ENCODE measurements at regions not wholly inside any gene's neighbourhood (a gene's known extent, or its start where the extent isn't known, plus 50 kb on each side); places are given as distances from the start of the nearest gene placed in this dataset.
A peak's percentile ranks its signal among the peaks of the same experiment; 100 is the strongest.

- Histone ChIP-seq H3K9ac (ENCODE audit: low read depth in 1 of 2, low read length in 2 of 2) (no peak overlapping the region), H3K27ac (ENCODE audit: low read depth in 1 of 2, low read length in 2 of 2) (no peak overlapping the region), H3K36me3 (ENCODE audit: control insufficient read depth in 4 of 4, insufficient read depth in 3 of 4, low read depth in 1 of 4, low read length in 3 of 4) (no peaks in the 10 kb centered on the region), H3K4me3 (ENCODE audit: low read depth in 1 of 3, low read length in 3 of 3) (no peak overlapping the region), H3K27me3 (ENCODE audit: control insufficient read depth in 4 of 4, insufficient read depth in 4 of 4, low read length in 3 of 4) (no peaks in the 10 kb centered on the region), H3K4me1 (ENCODE audit: control insufficient read depth in 4 of 4, insufficient read depth in 4 of 4, low read length in 3 of 4) (peaks cover 3 to 15% (median 9%) of the 10 kb centered on the region in 4 donors), H3K9me3 (ENCODE audit: control insufficient read depth in 4 of 4, low read length in 3 of 4) (no peaks in the 10 kb centered on the region)
- DNase-seq (ENCODE audit: low spot score) = no peak
- TF ChIP-seq GABPA (IDR thresholded peaks at IDR 0.05 in 1 of 2, conservative IDR thresholded peaks at IDR 0.05 in 1 of 2) = no peak
- WGBS = 79% methylated on average over 7 of the region's 7 CpGs
Measured at GRCh38 chr4:37538931-37539330, 147.2 kb downstream of the RELL1 start.

- TF ChIP-seq GABPA (IDR thresholded peaks at IDR 0.05 in 1 of 2, conservative IDR thresholded peaks at IDR 0.05 in 1 of 2) (no peak), CTCF (IDR thresholded peaks at IDR 0.05; ENCODE audit: low read depth, low read length, missing input control) (no peak)
- 95% methylated on average over 2 of the region's 2 CpGs for WGBS
- Histone ChIP-seq H3K4me3 (ENCODE audit: low read depth in 1 of 3, low read length in 3 of 3) (no peak overlapping the region), H3K4me1 (ENCODE audit: control insufficient read depth in 4 of 4, insufficient read depth in 4 of 4, low read length in 3 of 4) (peaks cover 0 to 12% (median 4%) of the 10 kb centered on the region in 4 donors), H3K36me3 (ENCODE audit: control insufficient read depth in 4 of 4, insufficient read depth in 3 of 4, low read depth in 1 of 4, low read length in 3 of 4) (no peaks in the 10 kb centered on the region), H3K9ac (ENCODE audit: low read depth in 1 of 2, low read length in 2 of 2) (no peak overlapping the region), H3K9me3 (ENCODE audit: control insufficient read depth in 4 of 4, low read length in 3 of 4) (no peaks in the 10 kb centered on the region), H3K27ac (ENCODE audit: low read depth in 1 of 2, low read length in 2 of 2) (no peak overlapping the region), H3K27me3 (ENCODE audit: control insufficient read depth in 4 of 4, insufficient read depth in 4 of 4, low read length in 3 of 4) (no peaks in the 10 kb centered on the region)
- no peak for DNase-seq (ENCODE audit: low spot score)
Measured at GRCh38 chr4:37537484-37537883, 148.7 kb downstream of the RELL1 start.

GRCh38 chr4:37535872-37536271, 150.3 kb downstream of the RELL1 start:
- Histone ChIP-seq H3K9ac (ENCODE audit: low read depth in 1 of 2, low read length in 2 of 2) (no peak overlapping the region), H3K27ac (ENCODE audit: low read depth in 1 of 2, low read length in 2 of 2) (no peak overlapping the region), H3K9me3 (ENCODE audit: control insufficient read depth in 4 of 4, low read length in 3 of 4) (no peaks in the 10 kb centered on the region), H3K27me3 (ENCODE audit: control insufficient read depth in 4 of 4, insufficient read depth in 4 of 4, low read length in 3 of 4) (no peaks in the 10 kb centered on the region), H3K36me3 (ENCODE audit: control insufficient read depth in 4 of 4, insufficient read depth in 3 of 4, low read depth in 1 of 4, low read length in 3 of 4) (no peaks in the 10 kb centered on the region), H3K4me3 (ENCODE audit: low read depth in 1 of 3, low read length in 3 of 3) (no peak overlapping the region), H3K4me1 (ENCODE audit: control insufficient read depth in 4 of 4, insufficient read depth in 4 of 4, low read length in 3 of 4) (no peaks in the 10 kb centered on the region)
- WGBS = 79% methylated on average over 2 of the region's 2 CpGs
- no peak for DNase-seq (ENCODE audit: low spot score)
- TF ChIP-seq HNF4A (conservative IDR thresholded peaks at IDR 0.05) (peak in 1 of 2 donors; percentile 40), GABPA (IDR thresholded peaks at IDR 0.05 in 1 of 2, conservative IDR thresholded peaks at IDR 0.05 in 1 of 2) (no peak)

GRCh38 chr4:37533286-37534033, 152.7 kb downstream of the RELL1 start:
- H3K36me3 ChIP-seq (ENCODE audit: control insufficient read depth in 4 of 4, insufficient read depth in 3 of 4, low read depth in 1 of 4, low read length in 3 of 4) = no peaks in the 10 kb centered on the region
- TF ChIP-seq YY1 (IDR thresholded peaks at IDR 0.05) = no peak
- no peak for TF ChIP-seq MAX (IDR thresholded peaks at IDR 0.05)
- TF ChIP-seq FOXA2 (IDR thresholded peaks at IDR 0.05) = no peak
- no peak for TF ChIP-seq ATF3 (IDR thresholded peaks at IDR 0.05)
- H3K27me3 ChIP-seq (ENCODE audit: control insufficient read depth in 4 of 4, insufficient read depth in 4 of 4, low read length in 3 of 4) = no peaks in the 10 kb centered on the region
- 78% methylated on average over 6 of the region's 6 CpGs for WGBS
- DNase-seq (ENCODE audit: low spot score) = no peak
- H3K4me1 ChIP-seq (ENCODE audit: control insufficient read depth in 4 of 4, insufficient read depth in 4 of 4, low read length in 3 of 4) = peaks cover 0 to 9% (median 5%) of the 10 kb centered on the region in 4 donors
- no peak overlapping the region for H3K9ac ChIP-seq (ENCODE audit: low read depth in 1 of 2, low read length in 2 of 2)
- H3K4me3 ChIP-seq (ENCODE audit: low read depth in 1 of 3, low read length in 3 of 3) = no peak overlapping the region
- no peak overlapping the region for H3K27ac ChIP-seq (ENCODE audit: low read depth in 1 of 2, low read length in 2 of 2)
- H3K9me3 ChIP-seq (ENCODE audit: control insufficient read depth in 4 of 4, low read length in 3 of 4) = no peaks in the 10 kb centered on the region
